WERI-Rb-1 (cell line): ENCODE measurements at regions not wholly inside any gene's neighbourhood (a gene's known extent, or its start where the extent isn't known, plus 50 kb on each side); places are given as distances from the start of the nearest gene placed in this dataset.

Experiments used
- DNase-seq: peaks from one replicate; pipeline ENCODE4 v3.0.0-alpha.2; 2020
- H3K27ac ChIP-seq: fragments of 250-450 bp; sonication (Bioruptor Pico); 2 replicates; pipeline ENCODE4 v1.5.1; 2020; ENCODE audit warnings: mild to moderate bottlenecking, moderate library complexity
- H3K27me3 ChIP-seq: fragments of 250-450 bp; sonication (Bioruptor Pico); 2 replicates; pipeline ENCODE4 v1.5.1; 2021; ENCODE audit warnings: mild to moderate bottlenecking, low read depth, moderate library complexity; ENCODE audit not compliant: insufficient read depth, severe bottlenecking
- H3K36me3 ChIP-seq: fragments of 250-450 bp; sonication (Bioruptor Pico); 2 replicates; pipeline ENCODE4 v1.5.1; 2020; ENCODE audit warnings: mild to moderate bottlenecking, moderate library complexity
- H3K4me3 ChIP-seq: 2 replicates; pipeline ENCODE4 v1.5.1; 2011; ENCODE audit warnings: low read depth, mild to moderate bottlenecking, control low read depth, low read length
- H3K9me3 ChIP-seq: fragments of 250-450 bp; sonication (Bioruptor Pico); 2 replicates; pipeline ENCODE4 v1.5.1; 2021; ENCODE audit warnings: mild to moderate bottlenecking, moderate library complexity; ENCODE audit not compliant: severe bottlenecking
- TF ChIP-seq, protein P1 (sequence below): IDR thresholded peaks from 2 replicates; pipeline ENCODE4 v1.5.1; 2011; ENCODE audit warnings: low read depth, mild to moderate bottlenecking, control low read depth, inconsistent platforms, low read length

DNA sequence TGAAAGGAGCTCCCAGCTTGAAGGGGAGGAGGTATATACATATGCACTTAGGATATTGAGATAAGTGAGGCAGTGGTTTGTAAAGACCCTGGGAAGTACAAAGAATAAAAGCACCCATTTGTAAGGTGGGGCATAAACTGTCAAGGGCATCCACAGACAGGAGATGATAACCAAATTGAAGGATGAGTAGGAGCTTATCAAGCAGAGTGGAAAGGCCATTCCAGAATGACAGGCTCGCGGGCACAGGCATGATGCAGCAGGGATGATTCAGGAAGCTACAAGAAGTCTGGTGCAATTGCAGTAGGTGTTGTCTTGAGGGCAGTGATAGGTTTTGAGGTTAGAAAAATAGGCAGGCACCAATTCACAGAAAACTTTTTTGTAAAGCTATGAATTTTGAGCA, 504.8 kb downstream of the PIK3C3 start:
- TF ChIP-seq, protein P1, sequence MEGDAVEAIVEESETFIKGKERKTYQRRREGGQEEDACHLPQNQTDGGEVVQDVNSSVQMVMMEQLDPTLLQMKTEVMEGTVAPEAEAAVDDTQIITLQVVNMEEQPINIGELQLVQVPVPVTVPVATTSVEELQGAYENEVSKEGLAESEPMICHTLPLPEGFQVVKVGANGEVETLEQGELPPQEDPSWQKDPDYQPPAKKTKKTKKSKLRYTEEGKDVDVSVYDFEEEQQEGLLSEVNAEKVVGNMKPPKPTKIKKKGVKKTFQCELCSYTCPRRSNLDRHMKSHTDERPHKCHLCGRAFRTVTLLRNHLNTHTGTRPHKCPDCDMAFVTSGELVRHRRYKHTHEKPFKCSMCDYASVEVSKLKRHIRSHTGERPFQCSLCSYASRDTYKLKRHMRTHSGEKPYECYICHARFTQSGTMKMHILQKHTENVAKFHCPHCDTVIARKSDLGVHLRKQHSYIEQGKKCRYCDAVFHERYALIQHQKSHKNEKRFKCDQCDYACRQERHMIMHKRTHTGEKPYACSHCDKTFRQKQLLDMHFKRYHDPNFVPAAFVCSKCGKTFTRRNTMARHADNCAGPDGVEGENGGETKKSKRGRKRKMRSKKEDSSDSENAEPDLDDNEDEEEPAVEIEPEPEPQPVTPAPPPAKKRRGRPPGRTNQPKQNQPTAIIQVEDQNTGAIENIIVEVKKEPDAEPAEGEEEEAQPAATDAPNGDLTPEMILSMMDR = no peak
- no peak overlapping the region for H3K4me3 ChIP-seq
- H3K27me3 ChIP-seq = no peaks in the 10 kb centered on the region
- H3K9me3 ChIP-seq = no peaks in the 10 kb centered on the region
- peaks cover 51% of the 10 kb centered on the region for H3K36me3 ChIP-seq
- no peak overlapping the region for H3K27ac ChIP-seq
- no peak for DNase-seq

DNA sequence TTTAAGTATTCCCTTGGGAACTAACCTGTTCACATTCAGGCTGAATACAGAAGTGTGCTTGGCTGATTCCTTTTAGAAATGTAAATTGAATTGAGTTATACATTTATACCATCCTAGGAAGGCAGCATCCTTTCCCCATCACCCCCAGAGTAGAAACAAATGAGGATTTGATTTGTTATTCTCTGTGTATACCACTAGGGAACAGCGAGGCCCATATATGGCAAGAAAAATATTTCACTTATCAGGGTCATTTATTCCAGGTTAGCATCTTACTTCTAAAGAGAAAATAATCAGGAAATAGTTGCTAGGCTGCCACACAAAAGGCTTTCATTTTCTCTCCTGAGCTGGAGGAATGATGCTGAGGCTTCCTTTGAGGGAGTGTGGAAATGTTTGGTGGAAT, 516.9 kb downstream of the PIK3C3 start:
- Histone ChIP-seq H3K4me3 (no peak overlapping the region), H3K9me3 (no peaks in the 10 kb centered on the region), H3K27me3 (no peaks in the 10 kb centered on the region), H3K27ac (no peak overlapping the region), H3K36me3 (peaks cover 10% of the 10 kb centered on the region)
- TF ChIP-seq, protein P1 = no peak
- no peak for DNase-seq

- DNase-seq = no peak
- Histone ChIP-seq H3K27me3 (no peaks in the 10 kb centered on the region), H3K9me3 (no peaks in the 10 kb centered on the region), H3K36me3 (peaks cover 7% of the 10 kb centered on the region), H3K4me3 (no peak overlapping the region), H3K27ac (no peak overlapping the region)
- TF ChIP-seq, protein P1 = no peak
Observed at GRCh38 chr18:42473611-42474010, 518.6 kb downstream of the PIK3C3 start.

DNA sequence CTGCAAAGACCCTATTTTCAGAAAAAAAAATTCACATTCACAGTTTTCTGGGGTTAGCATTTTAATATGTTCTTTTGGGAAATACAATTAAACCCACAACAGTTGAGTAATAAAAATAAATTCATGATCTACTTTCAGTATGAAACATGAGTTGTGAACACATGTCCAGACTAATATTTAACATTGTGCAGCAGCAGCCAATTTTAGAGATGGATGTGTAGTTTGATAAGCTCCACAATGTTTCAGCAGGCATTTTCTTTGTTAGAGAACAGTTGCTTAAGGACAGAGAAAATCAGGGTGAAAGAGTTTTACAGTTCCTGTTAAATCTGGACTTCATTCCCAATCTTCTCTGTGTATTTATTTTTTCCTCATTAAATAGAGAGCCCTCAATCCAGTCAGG, 519.5 kb downstream of the PIK3C3 start:
- TF ChIP-seq, protein P1 = no peak
- Histone ChIP-seq H3K36me3 (peaks cover 5% of the 10 kb centered on the region), H3K9me3 (no peaks in the 10 kb centered on the region), H3K27ac (no peak overlapping the region), H3K4me3 (no peak overlapping the region), H3K27me3 (no peaks in the 10 kb centered on the region)
- no peak for DNase-seq

- Histone ChIP-seq H3K4me3 (no peak overlapping the region), H3K36me3 (peaks cover 2% of the 10 kb centered on the region), H3K27ac (no peak overlapping the region), H3K27me3 (no peaks in the 10 kb centered on the region), H3K9me3 (no peaks in the 10 kb centered on the region)
- no peak for DNase-seq
- TF ChIP-seq, protein P1 = no peak
Observed at GRCh38 chr18:42475157-42475556, 520.1 kb downstream of the PIK3C3 start.

- TF ChIP-seq, protein P1 = no peak
- H3K27ac ChIP-seq = no peak overlapping the region
Observed at GRCh38 chr18:42477267-42477666, 522.2 kb downstream of the PIK3C3 start.

More at GRCh38 chr18:42477267-42477666, 522.2 kb downstream of the PIK3C3 start:
- H3K27me3 ChIP-seq = no peaks in the 10 kb centered on the region
- H3K9me3 ChIP-seq = no peaks in the 10 kb centered on the region
- no peak overlapping the region for H3K4me3 ChIP-seq
- DNase-seq = no peak
- no peaks in the 10 kb centered on the region; the same call in 1 of the 2 replicates for H3K36me3 ChIP-seq
